HEK293 (cell line): ENCODE measurements at regions not wholly inside any gene's neighbourhood (a gene's known extent, or its start where the extent isn't known, plus 50 kb on each side); places are given as distances from the start of the nearest gene placed in this dataset.

Source experiments
- CTCF ChIA-PET: fragments of 350-600 bp; formaldehyde crosslinking; extraction: SDS; loops from one replicate; lab custom pipeline; 2021; ENCODE audit warnings: antibody characterized with exemption; lab: Yijun Ruan, JAX
- POLR2A ChIA-PET: fragments of 300-600 bp; formaldehyde crosslinking; extraction: SDS; loops from one replicate; lab custom pipeline; 2020; ENCODE audit warnings: antibody characterized with exemption, inconsistent platforms; lab: Yijun Ruan, JAX
- H3K27ac ChIP-seq: fragments of 200-500 bp; sonication (Bioruptor generic); 2 replicates; pipeline ENCODE4 v1.5.1; 2014; ENCODE audit warnings: low read depth, low read length, control low read depth, inconsistent platforms; ENCODE audit errors: extremely low read depth
- H3K36me3 ChIP-seq, 2 experiments: fragments of 200-500 bp in 1 of 2; sonication (Bioruptor generic) in 1 of 2; 1 replicate in 1 of 2; 2 replicates in 1 of 2; pipeline ENCODE4 v1.5.1; 2014 to 2017; ENCODE audit warnings: inconsistent platforms in 2 of 2, low read length in 2 of 2; ENCODE audit not compliant: control insufficient read depth in 2 of 2, insufficient read depth in 1 of 2
- H3K4me1 ChIP-seq: fragments of 200-500 bp; sonication (Bioruptor generic); 2 replicates; pipeline ENCODE4 v1.5.1; 2014; ENCODE audit warnings: mild to moderate bottlenecking, low read length, inconsistent platforms; ENCODE audit not compliant: control insufficient read depth, insufficient read depth
- H3K4me3 ChIP-seq: 2 replicates; pipeline ENCODE4 v1.5.1; 2011; ENCODE audit warnings: low read depth, mild to moderate bottlenecking, control low read depth, low read length, moderate library complexity
- H3K9me3 ChIP-seq: fragments of 200-500 bp; sonication (Bioruptor generic); 2 replicates; pipeline ENCODE4 v1.5.1; 2014; ENCODE audit warnings: low read depth, low read length, inconsistent platforms; ENCODE audit not compliant: control insufficient read depth, insufficient read depth
- EGR2 ChIP-seq: fragments of 450-650 bp; formaldehyde crosslinking; IDR thresholded peaks from 2 replicates; pipeline ENCODE4 v1.5.1; 2016; ENCODE audit warnings: low read depth, missing biosample characterization, missing genetic modification characterization
- KLF10 ChIP-seq: fragments of 450-650 bp; IDR thresholded peaks from 2 replicates; pipeline ENCODE4 v1.5.1; 2018; ENCODE audit warnings: missing biosample characterization, mild to moderate bottlenecking, missing genetic modification characterization
- KLF8 ChIP-seq: fragments of 450-650 bp; formaldehyde crosslinking; IDR thresholded peaks from 2 replicates; pipeline ENCODE4 v1.5.1; 2016; ENCODE audit warnings: missing biosample characterization, missing genetic modification characterization
- ZFP37 ChIP-seq: fragments of 450-650 bp; formaldehyde crosslinking; IDR thresholded peaks from 2 replicates; pipeline ENCODE4 v1.5.1; 2016; ENCODE audit warnings: missing biosample characterization, missing genetic modification characterization
- ZNF146 ChIP-seq: fragments of 450-650 bp; formaldehyde crosslinking; IDR thresholded peaks from 2 replicates; pipeline ENCODE4 v1.5.1; 2016; ENCODE audit warnings: missing biosample characterization, missing genetic modification characterization
- ZNF175 ChIP-seq: fragments of 450-650 bp; formaldehyde crosslinking; IDR thresholded peaks from 2 replicates; pipeline ENCODE4 v1.5.1; 2016; ENCODE audit warnings: missing biosample characterization, missing genetic modification characterization
- ZNF2 ChIP-seq: fragments of 450-650 bp; formaldehyde crosslinking; IDR thresholded peaks from 2 replicates; pipeline ENCODE4 v1.5.1; 2016; ENCODE audit warnings: missing biosample characterization, missing genetic modification characterization
- ZNF202 ChIP-seq: fragments of 450-650 bp; formaldehyde crosslinking; IDR thresholded peaks from 2 replicates; pipeline ENCODE4 v1.5.1; 2016; ENCODE audit warnings: missing biosample characterization, missing genetic modification characterization, borderline replicate concordance
- ZNF239 ChIP-seq: fragments of 450-650 bp; formaldehyde crosslinking; IDR thresholded peaks from 2 replicates; pipeline ENCODE4 v1.5.1; 2016; ENCODE audit warnings: missing biosample characterization, missing genetic modification characterization
- ZNF555 ChIP-seq: fragments of 450-650 bp; formaldehyde crosslinking; conservative IDR thresholded peaks from 2 replicates; pipeline ENCODE4 v1.5.1; 2017; ENCODE audit warnings: missing biosample characterization, mild to moderate bottlenecking, missing genetic modification characterization, inconsistent platforms
- ZNF664 ChIP-seq: fragments of 450-650 bp; formaldehyde crosslinking; IDR thresholded peaks from 2 replicates; pipeline ENCODE4 v1.5.1; 2016; ENCODE audit warnings: missing biosample characterization, missing genetic modification characterization
- ZSCAN16 ChIP-seq: fragments of 450-650 bp; formaldehyde crosslinking; IDR thresholded peaks from 2 replicates; pipeline ENCODE4 v1.5.1; 2016; ENCODE audit warnings: missing biosample characterization, missing genetic modification characterization
- TF ChIP-seq, protein P1 (sequence below): fragments of 450-650 bp; formaldehyde crosslinking; IDR thresholded peaks from 2 replicates; pipeline ENCODE4 v1.5.1; 2016; ENCODE audit warnings: missing biosample characterization, missing genetic modification characterization, borderline replicate concordance
- TF ChIP-seq, protein P2 (sequence below): fragments of 450-650 bp; formaldehyde crosslinking; IDR thresholded peaks from 2 replicates; pipeline ENCODE4 v1.5.1; 2016; ENCODE audit warnings: missing biosample characterization, missing genetic modification characterization, borderline replicate concordance
- TF ChIP-seq, protein P3 (sequence below): fragments of 450-650 bp; formaldehyde crosslinking; IDR thresholded peaks from 2 replicates; pipeline ENCODE4 v1.5.1; 2016; ENCODE audit warnings: missing biosample characterization, missing genetic modification characterization, low read depth
- TF ChIP-seq, protein P4 (sequence below): fragments of 450-650 bp; formaldehyde crosslinking; IDR thresholded peaks from 2 replicates; pipeline ENCODE4 v1.5.1; 2016; ENCODE audit warnings: missing biosample characterization, missing genetic modification characterization
- TF ChIP-seq, protein P5 (sequence below): fragments of 450-650 bp; formaldehyde crosslinking; IDR thresholded peaks from 2 replicates; pipeline ENCODE4 v1.5.1; 2016; ENCODE audit warnings: missing biosample characterization, missing genetic modification characterization

DNA sequence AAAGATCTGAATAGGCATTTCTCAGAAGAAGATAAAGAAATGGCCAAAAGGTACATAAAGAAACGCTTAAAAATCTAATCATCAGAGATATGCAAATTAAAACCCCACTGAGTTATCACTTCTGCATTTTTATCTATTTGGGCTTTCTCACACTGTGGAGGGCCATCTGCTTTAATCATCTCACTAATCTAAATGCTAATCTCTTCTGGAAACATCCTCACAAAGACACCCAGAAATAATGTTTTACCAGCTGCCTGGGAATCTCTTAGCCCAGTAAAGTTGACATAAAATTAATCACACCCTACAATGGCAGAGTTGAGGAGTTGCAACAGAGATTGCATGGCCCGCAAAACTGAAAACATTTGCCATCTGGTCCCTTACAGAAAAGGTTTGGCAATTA lies 407.9 kb upstream of the CYLC2 start (continued):
- TF ChIP-seq, protein P1, sequence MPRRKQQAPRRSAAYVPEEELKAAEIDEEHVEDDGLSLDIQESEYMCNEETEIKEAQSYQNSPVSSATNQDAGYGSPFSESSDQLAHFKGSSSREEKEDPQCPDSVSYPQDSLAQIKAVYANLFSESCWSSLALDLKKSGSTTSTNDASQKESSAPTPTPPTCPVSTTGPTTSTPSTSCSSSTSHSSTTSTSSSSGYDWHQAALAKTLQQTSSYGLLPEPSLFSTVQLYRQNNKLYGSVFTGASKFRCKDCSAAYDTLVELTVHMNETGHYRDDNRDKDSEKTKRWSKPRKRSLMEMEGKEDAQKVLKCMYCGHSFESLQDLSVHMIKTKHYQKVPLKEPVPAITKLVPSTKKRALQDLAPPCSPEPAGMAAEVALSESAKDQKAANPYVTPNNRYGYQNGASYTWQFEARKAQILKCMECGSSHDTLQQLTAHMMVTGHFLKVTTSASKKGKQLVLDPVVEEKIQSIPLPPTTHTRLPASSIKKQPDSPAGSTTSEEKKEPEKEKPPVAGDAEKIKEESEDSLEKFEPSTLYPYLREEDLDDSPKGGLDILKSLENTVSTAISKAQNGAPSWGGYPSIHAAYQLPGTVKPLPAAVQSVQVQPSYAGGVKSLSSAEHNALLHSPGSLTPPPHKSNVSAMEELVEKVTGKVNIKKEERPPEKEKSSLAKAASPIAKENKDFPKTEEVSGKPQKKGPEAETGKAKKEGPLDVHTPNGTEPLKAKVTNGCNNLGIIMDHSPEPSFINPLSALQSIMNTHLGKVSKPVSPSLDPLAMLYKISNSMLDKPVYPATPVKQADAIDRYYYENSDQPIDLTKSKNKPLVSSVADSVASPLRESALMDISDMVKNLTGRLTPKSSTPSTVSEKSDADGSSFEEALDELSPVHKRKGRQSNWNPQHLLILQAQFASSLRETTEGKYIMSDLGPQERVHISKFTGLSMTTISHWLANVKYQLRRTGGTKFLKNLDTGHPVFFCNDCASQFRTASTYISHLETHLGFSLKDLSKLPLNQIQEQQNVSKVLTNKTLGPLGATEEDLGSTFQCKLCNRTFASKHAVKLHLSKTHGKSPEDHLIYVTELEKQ (tag by site-specific recombination), result no peak

DNA sequence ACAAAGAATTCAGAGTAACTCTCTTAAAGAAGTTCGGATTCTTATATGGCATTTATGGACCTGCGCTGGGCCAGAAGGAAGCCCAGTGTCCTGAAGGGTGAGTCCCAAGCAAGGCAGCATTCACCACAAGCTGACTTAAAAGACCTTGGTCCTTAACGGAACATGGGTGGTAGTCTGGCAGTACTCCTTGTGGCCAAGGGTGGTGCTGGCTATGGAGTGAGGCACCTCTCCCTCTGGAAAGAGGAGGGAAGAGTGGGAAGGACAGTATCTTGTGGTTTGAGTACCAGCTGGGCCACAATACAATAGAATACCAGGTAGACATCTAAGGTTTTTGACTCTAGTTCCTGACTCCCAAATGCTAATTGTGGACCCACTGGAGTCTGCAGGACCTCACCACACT lies 425.7 kb upstream of the CYLC2 start:
- ChIA-PET CTCF (interaction anchor here (0.5 kb wide), 1 partner anchor 1516 kb away, joined by 3 read pairs; no protein-coding TSS in a partner anchor), POLR2A (no interaction called here)
- Histone ChIP-seq H3K36me3 (no peaks in the 10 kb centered on the region), H3K9me3 (no peaks in the 10 kb centered on the region), H3K4me3 (no peak overlapping the region), H3K27ac (no peak overlapping the region), H3K4me1 (no peaks in the 10 kb centered on the region)
- TF ChIP-seq ZNF146 (tag by site-specific recombination) (no peak), ZFP37 (no peak), ZNF175 (tag by site-specific recombination) (no peak), KLF10 (tag by site-specific recombination) (no peak), ZSCAN16 (tag by site-specific recombination) (no peak)
- TF ChIP-seq, protein P2, sequence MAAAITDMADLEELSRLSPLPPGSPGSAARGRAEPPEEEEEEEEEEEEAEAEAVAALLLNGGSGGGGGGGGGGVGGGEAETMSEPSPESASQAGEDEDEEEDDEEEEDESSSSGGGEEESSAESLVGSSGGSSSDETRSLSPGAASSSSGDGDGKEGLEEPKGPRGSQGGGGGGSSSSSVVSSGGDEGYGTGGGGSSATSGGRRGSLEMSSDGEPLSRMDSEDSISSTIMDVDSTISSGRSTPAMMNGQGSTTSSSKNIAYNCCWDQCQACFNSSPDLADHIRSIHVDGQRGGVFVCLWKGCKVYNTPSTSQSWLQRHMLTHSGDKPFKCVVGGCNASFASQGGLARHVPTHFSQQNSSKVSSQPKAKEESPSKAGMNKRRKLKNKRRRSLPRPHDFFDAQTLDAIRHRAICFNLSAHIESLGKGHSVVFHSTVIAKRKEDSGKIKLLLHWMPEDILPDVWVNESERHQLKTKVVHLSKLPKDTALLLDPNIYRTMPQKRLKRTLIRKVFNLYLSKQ (tag by site-specific recombination), result no peak

DNA sequence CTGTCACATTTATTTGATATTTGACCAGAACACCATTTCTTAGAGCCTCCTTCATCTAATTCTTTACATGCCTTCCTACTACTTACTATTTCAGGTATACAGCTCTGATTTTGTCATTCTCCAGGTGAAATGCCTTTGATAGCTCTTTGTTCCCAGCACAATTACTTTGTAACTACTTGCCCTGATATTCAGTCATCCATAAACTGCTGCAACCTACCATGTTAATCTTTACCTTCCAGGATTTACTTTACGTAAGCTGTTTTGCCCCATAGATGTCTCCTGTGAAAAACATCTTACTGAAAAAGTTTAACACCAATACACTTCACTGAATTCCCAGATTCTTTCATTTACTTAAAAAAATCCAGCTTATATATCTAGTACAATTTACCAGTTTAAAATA lies 443.8 kb upstream of the CYLC2 start:
- Histone ChIP-seq H3K9me3 (no peaks in the 10 kb centered on the region), H3K27ac (no peak overlapping the region), H3K4me3 (no peak overlapping the region), H3K4me1 (no peaks in the 10 kb centered on the region), H3K36me3 (no peaks in the 10 kb centered on the region)
- ChIA-PET CTCF (no interaction called here), POLR2A (no interaction called here)
- TF ChIP-seq ZNF239, result no peak
- no peak for TF ChIP-seq KLF8 (tag by site-specific recombination)
- TF ChIP-seq, protein P3, sequence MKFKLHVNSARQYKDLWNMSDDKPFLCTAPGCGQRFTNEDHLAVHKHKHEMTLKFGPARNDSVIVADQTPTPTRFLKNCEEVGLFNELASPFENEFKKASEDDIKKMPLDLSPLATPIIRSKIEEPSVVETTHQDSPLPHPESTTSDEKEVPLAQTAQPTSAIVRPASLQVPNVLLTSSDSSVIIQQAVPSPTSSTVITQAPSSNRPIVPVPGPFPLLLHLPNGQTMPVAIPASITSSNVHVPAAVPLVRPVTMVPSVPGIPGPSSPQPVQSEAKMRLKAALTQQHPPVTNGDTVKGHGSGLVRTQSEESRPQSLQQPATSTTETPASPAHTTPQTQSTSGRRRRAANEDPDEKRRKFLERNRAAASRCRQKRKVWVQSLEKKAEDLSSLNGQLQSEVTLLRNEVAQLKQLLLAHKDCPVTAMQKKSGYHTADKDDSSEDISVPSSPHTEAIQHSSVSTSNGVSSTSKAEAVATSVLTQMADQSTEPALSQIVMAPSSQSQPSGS (tag by site-specific recombination), result no peak
- TF ChIP-seq ZNF555 (tag by site-specific recombination), result no peak
- no peak for TF ChIP-seq ZNF2 (tag by site-specific recombination)
- TF ChIP-seq, protein P4, sequence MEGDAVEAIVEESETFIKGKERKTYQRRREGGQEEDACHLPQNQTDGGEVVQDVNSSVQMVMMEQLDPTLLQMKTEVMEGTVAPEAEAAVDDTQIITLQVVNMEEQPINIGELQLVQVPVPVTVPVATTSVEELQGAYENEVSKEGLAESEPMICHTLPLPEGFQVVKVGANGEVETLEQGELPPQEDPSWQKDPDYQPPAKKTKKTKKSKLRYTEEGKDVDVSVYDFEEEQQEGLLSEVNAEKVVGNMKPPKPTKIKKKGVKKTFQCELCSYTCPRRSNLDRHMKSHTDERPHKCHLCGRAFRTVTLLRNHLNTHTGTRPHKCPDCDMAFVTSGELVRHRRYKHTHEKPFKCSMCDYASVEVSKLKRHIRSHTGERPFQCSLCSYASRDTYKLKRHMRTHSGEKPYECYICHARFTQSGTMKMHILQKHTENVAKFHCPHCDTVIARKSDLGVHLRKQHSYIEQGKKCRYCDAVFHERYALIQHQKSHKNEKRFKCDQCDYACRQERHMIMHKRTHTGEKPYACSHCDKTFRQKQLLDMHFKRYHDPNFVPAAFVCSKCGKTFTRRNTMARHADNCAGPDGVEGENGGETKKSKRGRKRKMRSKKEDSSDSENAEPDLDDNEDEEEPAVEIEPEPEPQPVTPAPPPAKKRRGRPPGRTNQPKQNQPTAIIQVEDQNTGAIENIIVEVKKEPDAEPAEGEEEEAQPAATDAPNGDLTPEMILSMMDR (tag by site-specific recombination), result no peak
- TF ChIP-seq, protein P5, sequence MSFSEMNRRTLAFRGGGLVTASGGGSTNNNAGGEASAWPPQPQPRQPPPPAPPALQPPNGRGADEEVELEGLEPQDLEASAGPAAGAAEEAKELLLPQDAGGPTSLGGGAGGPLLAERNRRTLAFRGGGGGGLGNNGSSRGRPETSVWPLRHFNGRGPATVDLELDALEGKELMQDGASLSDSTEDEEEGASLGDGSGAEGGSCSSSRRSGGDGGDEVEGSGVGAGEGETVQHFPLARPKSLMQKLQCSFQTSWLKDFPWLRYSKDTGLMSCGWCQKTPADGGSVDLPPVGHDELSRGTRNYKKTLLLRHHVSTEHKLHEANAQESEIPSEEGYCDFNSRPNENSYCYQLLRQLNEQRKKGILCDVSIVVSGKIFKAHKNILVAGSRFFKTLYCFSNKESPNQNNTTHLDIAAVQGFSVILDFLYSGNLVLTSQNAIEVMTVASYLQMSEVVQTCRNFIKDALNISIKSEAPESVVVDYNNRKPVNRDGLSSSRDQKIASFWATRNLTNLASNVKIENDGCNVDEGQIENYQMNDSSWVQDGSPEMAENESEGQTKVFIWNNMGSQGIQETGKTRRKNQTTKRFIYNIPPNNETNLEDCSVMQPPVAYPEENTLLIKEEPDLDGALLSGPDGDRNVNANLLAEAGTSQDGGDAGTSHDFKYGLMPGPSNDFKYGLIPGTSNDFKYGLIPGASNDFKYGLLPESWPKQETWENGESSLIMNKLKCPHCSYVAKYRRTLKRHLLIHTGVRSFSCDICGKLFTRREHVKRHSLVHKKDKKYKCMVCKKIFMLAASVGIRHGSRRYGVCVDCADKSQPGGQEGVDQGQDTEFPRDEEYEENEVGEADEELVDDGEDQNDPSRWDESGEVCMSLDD (tag by site-specific recombination), result no peak
- TF ChIP-seq ZNF664 (tag by site-specific recombination), result no peak
- no peak for TF ChIP-seq EGR2 (tag by site-specific recombination)
- no peak for TF ChIP-seq ZNF202 (tag by site-specific recombination)
- no peak for TF ChIP-seq ZNF146 (tag by site-specific recombination)
